ENCODE measurements at regions not wholly inside any gene's neighbourhood (a gene's known extent, or its start where the extent isn't known, plus 50 kb on each side); places are given as distances from the start of the nearest gene placed in this dataset.

GRCh38 chr18:64240316-64240715 is 91.4 kb upstream of the LINC00305 start:
- H2AFZ ChIP-seq (ENCODE audit: low read depth, low read length, severe bottlenecking): no peak overlapping the region
- no peaks in the 10 kb centered on the region for H3K9me2 ChIP-seq (replicated peaks; ENCODE audit: insufficient read depth, low read length)
- no peaks in the 10 kb centered on the region for H3K36me3 ChIP-seq (ENCODE audit: low read length)
- no peaks in the 10 kb centered on the region for H4K20me1 ChIP-seq (ENCODE audit: low read depth, low read length)
- H3K9ac ChIP-seq (ENCODE audit: low read length): no peak overlapping the region
- H3F3A ChIP-seq (ENCODE audit: insufficient read depth): no peaks in the 10 kb centered on the region
- TF ChIP-seq CTCF (IDR thresholded peaks at IDR 0.05; ENCODE audit: insufficient read depth, low read length, poor library complexity, severe bottlenecking) (no peak), EZH2phosphoT487 (conservative IDR thresholded peaks at IDR 0.05; ENCODE audit: low read length) (no peak)
- H3K79me2 ChIP-seq (ENCODE audit: insufficient read depth, low read length): no peaks in the 10 kb centered on the region
- H3K4me2 ChIP-seq (ENCODE audit: low read depth, low read length, poor library complexity, severe bottlenecking): no peak overlapping the region
- no peak overlapping the region for H3K27ac ChIP-seq (ENCODE audit: low read depth, low read length)
- H3K4me3 ChIP-seq (ENCODE audit: insufficient read depth, low read length, poor library complexity, severe bottlenecking): no peak overlapping the region
- no peaks in the 10 kb centered on the region for H3K27me3 ChIP-seq (ENCODE audit: low read length)
- no peaks in the 10 kb centered on the region for H3K9me3 ChIP-seq (ENCODE audit: insufficient read depth, low read length)

GRCh38 chr18:64238076-64238475 is 89.2 kb upstream of the LINC00305 start:
- Histone ChIP-seq H3K4me3 (ENCODE audit: insufficient read depth, low read length, poor library complexity, severe bottlenecking) (no peak overlapping the region), H3K36me3 (ENCODE audit: low read length) (no peaks in the 10 kb centered on the region), H3K9me2 (replicated peaks; ENCODE audit: insufficient read depth, low read length) (no peaks in the 10 kb centered on the region), H4K20me1 (ENCODE audit: low read depth, low read length) (no peaks in the 10 kb centered on the region), H3F3A (ENCODE audit: insufficient read depth) (no peaks in the 10 kb centered on the region), H3K4me2 (ENCODE audit: low read depth, low read length, poor library complexity, severe bottlenecking) (no peak overlapping the region), H3K79me2 (ENCODE audit: insufficient read depth, low read length) (no peaks in the 10 kb centered on the region), H3K9me3 (ENCODE audit: insufficient read depth, low read length) (no peaks in the 10 kb centered on the region), H3K27me3 (ENCODE audit: low read length) (no peaks in the 10 kb centered on the region), H3K27ac (ENCODE audit: low read depth, low read length) (no peak overlapping the region), H3K9ac (ENCODE audit: low read length) (no peak overlapping the region), H2AFZ (ENCODE audit: low read depth, low read length, severe bottlenecking) (no peak overlapping the region)
- TF ChIP-seq CTCF (IDR thresholded peaks at IDR 0.05; ENCODE audit: insufficient read depth, low read length, poor library complexity, severe bottlenecking) (no peak), EZH2phosphoT487 (conservative IDR thresholded peaks at IDR 0.05; ENCODE audit: low read length) (no peak)

- Histone ChIP-seq H3K9me3 (ENCODE audit: insufficient read depth, low read length) (no peaks in the 10 kb centered on the region), H3K27me3 (ENCODE audit: low read length) (no peaks in the 10 kb centered on the region), H4K20me1 (ENCODE audit: low read depth, low read length) (no peaks in the 10 kb centered on the region), H3K36me3 (ENCODE audit: low read length) (no peaks in the 10 kb centered on the region), H2AFZ (ENCODE audit: low read depth, low read length, severe bottlenecking) (no peak overlapping the region), H3K4me3 (ENCODE audit: insufficient read depth, low read length, poor library complexity, severe bottlenecking) (no peak overlapping the region), H3K9ac (ENCODE audit: low read length) (no peak overlapping the region), H3F3A (ENCODE audit: insufficient read depth) (no peaks in the 10 kb centered on the region), H3K4me2 (ENCODE audit: low read depth, low read length, poor library complexity, severe bottlenecking) (no peak overlapping the region), H3K79me2 (ENCODE audit: insufficient read depth, low read length) (no peaks in the 10 kb centered on the region), H3K9me2 (replicated peaks; ENCODE audit: insufficient read depth, low read length) (no peaks in the 10 kb centered on the region), H3K27ac (ENCODE audit: low read depth, low read length) (no peak overlapping the region)
- TF ChIP-seq EZH2phosphoT487 (conservative IDR thresholded peaks at IDR 0.05; ENCODE audit: low read length) (no peak), CTCF (IDR thresholded peaks at IDR 0.05; ENCODE audit: insufficient read depth, low read length, poor library complexity, severe bottlenecking) (no peak)
Observed at GRCh38 chr18:64234321-64234720, 85.4 kb upstream of the LINC00305 start.

All from SU-DHL-6 (cell line).